CD4-positive, alpha-beta T cell treated with Interleukin-17A for 4 hours (primary cell): ENCODE measurements at regions not wholly inside any gene's neighbourhood (a gene's known extent, or its start where the extent isn't known, plus 50 kb on each side); places are given as distances from the start of the nearest gene placed in this dataset.

Experiments
- DNase-seq: peaks from one replicate; pipeline ENCODE4 v3.0.0-alpha.2; 2020; ENCODE audit warnings: mixed read lengths

GRCh38 chr17:77434136-77435114, 293.7 kb downstream of the SEC14L1 start:
- peak; percentile 53 for DNase-seq

GRCh38 chr17:77435272-77436057, 294.7 kb downstream of the SEC14L1 start:
- DNase-seq, result peak; percentile 80

GRCh38 chr17:77436058-77436442, 295.3 kb downstream of the SEC14L1 start:
- peak; percentile 50 for DNase-seq

GRCh38 chr17:77436481-77436880, 295.7 kb downstream of the SEC14L1 start:
- peak; percentile 4 for DNase-seq

GRCh38 chr17:77437017-77437416, 296.2 kb downstream of the SEC14L1 start:
- peak; percentile 71 for DNase-seq

DNA sequence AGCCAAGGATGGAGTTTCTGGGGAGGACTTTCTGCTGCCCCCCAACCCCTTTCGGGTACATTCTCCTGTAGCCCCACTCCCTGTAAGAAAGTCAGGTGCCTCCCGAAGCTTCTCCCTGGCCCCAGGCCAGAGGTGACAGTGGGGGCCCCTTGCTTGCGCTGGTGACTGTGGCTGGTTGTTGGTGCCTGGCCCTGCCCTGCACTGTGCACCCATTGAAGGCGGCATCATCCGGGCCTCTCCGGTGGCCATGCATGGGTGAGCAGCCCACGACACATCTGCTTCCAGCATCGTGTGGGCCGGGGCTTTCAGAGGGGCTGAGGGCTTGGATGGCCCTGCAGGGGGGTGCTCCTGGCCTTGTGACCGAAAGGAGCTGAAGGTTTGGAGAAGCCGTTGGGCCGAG, 297.0 kb downstream of the SEC14L1 start:
- peak; percentile 27 for DNase-seq

GRCh38 chr17:77438241-77439188, 297.7 kb downstream of the SEC14L1 start:
- DNase-seq, result no peak

GRCh38 chr17:77439189-77440018, 298.6 kb downstream of the SEC14L1 start:
- peak; percentile 50 for DNase-seq

GRCh38 chr17:77440560-77440981, 299.8 kb downstream of the SEC14L1 start:
- DNase-seq, result peak; percentile 67

DNA sequence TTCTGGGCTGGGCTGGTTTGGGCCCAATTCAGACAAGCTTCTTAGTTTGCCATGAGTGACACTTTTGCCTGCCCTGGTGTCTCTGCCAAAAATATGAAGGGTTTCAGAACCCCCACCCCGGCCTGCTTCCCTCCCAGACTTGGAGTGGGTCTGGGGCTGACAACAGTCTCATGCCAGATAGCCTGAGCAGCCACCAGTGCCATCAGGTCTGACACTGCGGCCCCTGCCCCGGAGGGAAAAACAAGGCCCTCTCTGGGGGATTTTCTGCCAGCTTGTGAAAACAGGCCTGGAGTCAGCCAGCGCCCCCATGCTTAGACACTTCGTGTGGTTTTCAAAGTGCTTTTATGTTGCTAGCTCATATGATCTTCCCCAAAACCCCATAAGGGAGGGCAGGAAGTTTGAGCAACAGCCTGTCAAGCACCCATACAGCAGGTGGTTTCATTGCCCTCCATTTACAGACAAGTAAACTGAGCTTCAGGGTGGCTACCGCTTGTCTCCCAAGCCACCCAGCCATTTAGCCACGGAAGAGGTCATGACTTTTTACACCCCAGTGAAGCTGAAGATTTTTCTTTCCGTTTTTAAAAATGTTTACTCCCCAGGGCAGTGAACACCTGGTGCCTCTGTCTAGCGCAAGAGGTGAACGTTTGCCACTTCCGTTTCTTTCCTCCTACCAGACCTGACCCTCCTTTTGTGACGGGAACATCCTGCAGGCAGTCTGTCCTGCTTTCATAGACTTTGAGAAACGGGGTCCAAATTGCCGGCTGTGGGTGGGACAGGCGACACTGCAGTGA, 300.6 kb downstream of the SEC14L1 start:
- peak; percentile 81 for DNase-seq

GRCh38 chr17:77441940-77442339, 301.2 kb downstream of the SEC14L1 start:
- peak; percentile 64 for DNase-seq

- no peak for DNase-seq
These were observed 302.4 kb downstream of the SEC14L1 start for GRCh38 chr17:77442976-77443747.

GRCh38 chr17:77443748-77444260, 303.0 kb downstream of the SEC14L1 start:
- no peak for DNase-seq

GRCh38 chr17:77444628-77444983, 303.8 kb downstream of the SEC14L1 start:
- no peak for DNase-seq

DNA sequence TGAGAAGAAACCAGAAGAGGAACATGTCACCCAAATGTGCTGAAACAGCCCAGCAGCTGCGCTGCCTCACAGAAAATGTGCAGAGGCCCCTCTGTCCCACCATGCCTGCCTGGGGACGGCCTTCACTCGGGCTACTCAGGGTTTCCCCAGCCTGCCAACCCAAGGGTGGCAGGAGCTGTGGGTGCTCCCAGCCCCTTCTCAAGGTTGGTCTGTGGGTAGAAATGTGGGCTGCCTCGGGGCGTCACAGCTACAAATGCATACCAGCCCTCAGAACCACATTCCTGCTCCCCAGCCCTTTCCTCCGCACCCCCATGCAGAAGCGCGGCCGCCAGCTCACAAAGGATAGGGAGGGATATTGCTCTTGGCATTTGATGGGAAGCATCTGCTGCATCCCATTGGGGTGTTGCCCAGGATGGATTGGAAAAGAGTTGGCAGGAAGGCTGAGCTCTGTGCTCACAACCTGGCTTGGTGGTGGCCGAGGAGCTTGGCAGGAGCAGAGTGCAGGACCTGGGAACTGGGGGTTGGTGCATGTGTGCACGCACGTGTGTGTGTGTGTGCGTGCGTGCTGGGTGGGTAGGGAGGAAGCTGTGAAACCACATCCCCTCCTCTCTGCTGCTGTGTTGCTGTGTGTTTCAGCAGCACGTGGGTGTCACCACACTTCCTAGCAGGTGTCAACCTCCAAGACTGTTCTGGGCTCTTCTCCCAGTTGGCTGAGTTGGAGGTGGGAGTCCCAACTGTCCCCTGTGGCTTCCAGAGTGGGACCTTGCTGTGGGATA, 304.4 kb downstream of the SEC14L1 start:
- DNase-seq, result peak; percentile 91

GRCh38 chr17:77445760-77446532, 305.2 kb downstream of the SEC14L1 start:
- peak; percentile 75 for DNase-seq

DNA sequence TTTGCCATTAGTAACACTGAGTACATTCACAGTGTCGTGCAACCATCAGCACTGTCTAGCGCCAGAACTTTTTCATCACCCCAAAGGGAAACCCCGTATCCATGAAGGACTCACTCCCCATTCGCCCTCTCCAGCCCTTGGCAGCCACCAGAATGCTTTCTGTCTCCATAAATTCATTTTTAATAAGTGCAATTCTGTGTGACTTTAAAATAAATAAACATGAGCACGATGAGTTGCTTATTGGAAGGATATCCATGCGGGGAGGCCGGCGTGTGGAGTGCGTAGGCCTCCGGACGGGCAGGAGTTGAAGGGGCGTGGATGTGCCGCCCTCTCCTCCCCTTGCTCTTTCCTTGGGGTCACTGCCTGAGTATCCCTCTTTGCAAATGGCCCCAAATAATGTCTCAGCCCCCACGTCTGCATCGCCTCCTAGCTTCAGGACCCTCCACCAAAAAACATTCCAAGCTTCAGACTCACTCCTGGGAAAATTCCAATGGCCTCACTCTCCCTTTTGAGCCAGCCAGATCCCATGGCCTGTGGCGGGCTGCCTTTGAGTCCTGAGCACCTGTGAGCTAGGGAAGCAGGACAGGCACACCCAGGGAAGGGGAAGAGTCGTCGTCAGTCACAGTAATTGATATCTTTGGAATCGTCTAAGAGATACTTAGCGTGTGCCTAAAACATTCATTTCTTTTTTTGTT, 306.3 kb downstream of the SEC14L1 start:
- peak; percentile 11 for DNase-seq
